ENCODE measurements at regions not wholly inside any gene's neighbourhood (a gene's known extent, or its start where the extent isn't known, plus 50 kb on each side); places are given as distances from the start of the nearest gene placed in this dataset.

GRCh38 chr17:77433385-77434135 is 292.8 kb downstream of the SEC14L1 start:
- Histone ChIP-seq H3K4me1 (peaks cover 67 to 98% (median 92%) of the 10 kb centered on the region in 9 donors), H3K27me3 (no peaks in the 10 kb centered on the region), H3K4me3 (peak overlapping the region in 6 of 10 donors; percentile 11 to 32 (median 25)), H3K9me3 (no peaks in the 10 kb centered on the region), H3K27ac (peak overlapping the region in 8 of 10 donors; percentile 1 to 89 (median 50)), H3K36me3 (peaks cover 0 to 4% (median 0%) of the 10 kb centered on the region in 9 donors)
- DNase-seq, result peak; percentile 72 to 78
- intact Hi-C loops (cut with DNase I), result loop anchor here in 4 of 10 donors (5.0 to 10.0 kb wide), 5 partner anchors 39 to 109 kb away; no protein-coding TSS in a partner anchor
- no peak for TF ChIP-seq CTCF (IDR thresholded peaks at IDR 0.05)
- 24 to 25% methylated on average over 27 of the region's 27 CpGs for WGBS, 2 donors
- ATAC-seq, result peak in 6 of 8 donors; percentile 17 to 51 (median 24)

DNA sequence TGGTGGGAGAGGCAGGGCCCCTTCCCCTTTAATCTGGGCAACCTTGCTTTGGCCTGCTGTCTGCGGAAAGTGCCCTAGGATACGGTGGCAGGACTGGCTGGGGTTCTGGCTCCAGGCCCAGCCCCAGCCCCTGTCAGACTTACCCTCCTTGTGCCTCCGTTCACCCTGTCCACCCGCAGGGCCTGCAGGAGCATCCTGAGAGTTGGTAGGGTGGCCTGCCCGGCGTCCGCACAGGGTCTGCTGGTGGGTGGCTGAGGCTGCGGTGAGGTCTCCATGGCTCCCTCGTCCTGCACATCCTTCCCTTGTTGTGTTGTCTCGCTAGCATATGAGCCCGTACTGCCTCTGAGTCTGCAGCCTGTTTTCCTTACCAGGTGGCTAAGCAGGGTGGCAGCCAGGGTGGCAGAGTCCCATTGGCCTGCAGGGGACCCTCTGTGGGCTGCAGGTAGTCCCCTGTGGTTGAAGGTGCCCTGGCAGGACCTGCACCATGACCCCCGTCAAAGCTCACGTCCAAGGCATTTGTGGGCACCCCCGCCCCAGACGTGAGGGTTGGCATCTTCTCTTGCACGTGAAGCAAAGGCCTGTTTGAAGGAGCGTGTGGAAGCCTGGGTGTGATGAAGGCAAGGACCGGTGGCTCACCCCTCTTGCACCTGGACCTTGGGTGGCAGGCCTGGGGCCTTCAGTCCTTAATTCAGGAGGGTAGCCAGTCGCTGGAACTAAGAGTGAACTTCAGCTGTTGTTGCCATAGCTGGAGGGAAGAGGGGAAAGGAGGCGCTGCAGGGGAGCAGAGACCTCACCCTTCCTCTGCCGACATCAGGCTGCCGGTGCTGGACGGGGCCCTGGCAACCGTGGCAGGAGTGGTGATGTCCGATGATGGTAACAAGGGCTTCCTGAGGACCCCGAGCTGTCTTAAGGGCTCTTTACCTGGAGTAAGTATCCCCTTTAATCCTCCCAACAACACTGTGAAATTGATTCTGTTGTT is 293.7 kb downstream of the SEC14L1 start:
- DNase-seq, result no peak
- intact Hi-C loops (cut with DNase I), result loop anchor here in 5 of 10 donors (5.0 to 10.0 kb wide), 5 partner anchors 38 to 110 kb away; no protein-coding TSS in a partner anchor
- WGBS, 2 donors, result 67% methylated on average over 26 of the region's 26 CpGs
- Histone ChIP-seq H3K27ac (peak overlapping the region in 7 of 10 donors; percentile 21 to 89 (median 63)), H3K4me3 (peak overlapping the region in 5 of 10 donors; percentile 11 to 39 (median 23)), H3K9me3 (no peaks in the 10 kb centered on the region), H3K27me3 (no peaks in the 10 kb centered on the region), H3K36me3 (peaks cover 0 to 4% (median 0%) of the 10 kb centered on the region in 9 donors), H3K4me1 (peaks cover 70 to 98% (median 92%) of the 10 kb centered on the region in 9 donors)
- no peak for ATAC-seq
- no peak for TF ChIP-seq CTCF (IDR thresholded peaks at IDR 0.05)

- ATAC-seq, result peak in 1 of 8 donors; percentile 0
- Histone ChIP-seq H3K4me1 (peaks cover 72 to 98% (median 92%) of the 10 kb centered on the region in 9 donors), H3K9me3 (no peaks in the 10 kb centered on the region), H3K4me3 (peak overlapping the region in 4 of 10 donors; percentile 1 to 39 (median 35)), H3K27me3 (no peaks in the 10 kb centered on the region), H3K27ac (peak overlapping the region in 8 of 10 donors; percentile 9 to 89 (median 62)), H3K36me3 (peaks cover 0 to 4% (median 0%) of the 10 kb centered on the region in 9 donors)
- intact Hi-C loops (cut with DNase I), result loop anchor here in 3 of 10 donors (5.0 to 10.0 kb wide), 2 partner anchors 37 to 111 kb away; no protein-coding TSS in a partner anchor
- TF ChIP-seq CTCF (IDR thresholded peaks at IDR 0.05), result no peak
- WGBS, 2 donors, result 58 to 63% methylated on average over 24 of the region's 24 CpGs
- no peak for DNase-seq
Measured at GRCh38 chr17:77435272-77436057, 294.7 kb downstream of the SEC14L1 start.
